ENCODE measurements at regions not wholly inside any gene's neighbourhood (a gene's known extent, or its start where the extent isn't known, plus 50 kb on each side); places are given as distances from the start of the nearest gene placed in this dataset.

- no peaks in the 10 kb centered on the region for H3K27me3 ChIP-seq (ENCODE audit: control insufficient read depth in 4 of 4, insufficient read depth in 4 of 4, low read length in 3 of 4)
- no peaks in the 10 kb centered on the region for H3K4me1 ChIP-seq (ENCODE audit: control insufficient read depth in 4 of 4, insufficient read depth in 4 of 4, low read length in 3 of 4)
- H3K9ac ChIP-seq (ENCODE audit: low read depth in 1 of 2, low read length in 2 of 2), result no peak overlapping the region
- H3K36me3 ChIP-seq (ENCODE audit: control insufficient read depth in 4 of 4, insufficient read depth in 3 of 4, low read depth in 1 of 4, low read length in 3 of 4), result no peaks in the 10 kb centered on the region
- no peak for DNase-seq (ENCODE audit: low spot score)
- no peak overlapping the region for H3K4me3 ChIP-seq (ENCODE audit: low read depth in 1 of 3, low read length in 3 of 3)
- no peak overlapping the region for H3K27ac ChIP-seq (ENCODE audit: low read depth in 1 of 2, low read length in 2 of 2)
- no peaks in the 10 kb centered on the region for H3K9me3 ChIP-seq (ENCODE audit: control insufficient read depth in 4 of 4, low read length in 3 of 4)
- WGBS, result 90% methylated on average over 1 of the region's 1 CpG
- TF ChIP-seq SP1 (IDR thresholded peaks at IDR 0.05), result no peak
Measured at GRCh38 chr5:85357309-85357708, 972.6 kb upstream of the EDIL3 start.

GRCh38 chr5:85375525-85375924, 990.8 kb upstream of the EDIL3 start:
- no peaks in the 10 kb centered on the region for H3K4me1 ChIP-seq (ENCODE audit: control insufficient read depth in 4 of 4, insufficient read depth in 4 of 4, low read length in 3 of 4)
- DNase-seq (ENCODE audit: low spot score), result no peak
- TF ChIP-seq JUND (IDR thresholded peaks at IDR 0.05), result no peak
- TF ChIP-seq FOXA1 (IDR thresholded peaks at IDR 0.05), result no peak
- no peak for TF ChIP-seq HNF4G (IDR thresholded peaks at IDR 0.05)
- TF ChIP-seq RAD21 (IDR thresholded peaks at IDR 0.05), result no peak
- no peak for TF ChIP-seq REST (IDR thresholded peaks at IDR 0.05)
- no peak for TF ChIP-seq EGR1 (IDR thresholded peaks at IDR 0.05; ENCODE audit: low read depth in 2 of 2)
- no peak for TF ChIP-seq MAX (IDR thresholded peaks at IDR 0.05)
- TF ChIP-seq NR2F2 (IDR thresholded peaks at IDR 0.05), result no peak
- TF ChIP-seq SP1 (IDR thresholded peaks at IDR 0.05), result no peak
- TF ChIP-seq GABPA (IDR thresholded peaks at IDR 0.05 in 1 of 2, conservative IDR thresholded peaks at IDR 0.05 in 1 of 2), result no peak
- TF ChIP-seq RXRA (IDR thresholded peaks at IDR 0.05), result no peak
- no peak for TF ChIP-seq ATF3 (IDR thresholded peaks at IDR 0.05)
- no peak for TF ChIP-seq HNF4A (conservative IDR thresholded peaks at IDR 0.05)
- TF ChIP-seq FOXA2 (IDR thresholded peaks at IDR 0.05), result no peak
- WGBS, result 64% methylated on average over 4 of the region's 4 CpGs
- no peak overlapping the region for H3K9ac ChIP-seq (ENCODE audit: low read depth in 1 of 2, low read length in 2 of 2)
- H3K27ac ChIP-seq (ENCODE audit: low read depth in 1 of 2, low read length in 2 of 2), result no peak overlapping the region
- H3K36me3 ChIP-seq (ENCODE audit: control insufficient read depth in 4 of 4, insufficient read depth in 3 of 4, low read depth in 1 of 4, low read length in 3 of 4), result no peaks in the 10 kb centered on the region
- H3K4me3 ChIP-seq (ENCODE audit: low read depth in 1 of 3, low read length in 3 of 3), result no peak overlapping the region
- no peaks in the 10 kb centered on the region for H3K9me3 ChIP-seq (ENCODE audit: control insufficient read depth in 4 of 4, low read length in 3 of 4)
- no peaks in the 10 kb centered on the region for H3K27me3 ChIP-seq (ENCODE audit: control insufficient read depth in 4 of 4, insufficient read depth in 4 of 4, low read length in 3 of 4)

GRCh38 chr5:85388770-85389169, 1004.1 kb upstream of the EDIL3 start:
- DNase-seq (ENCODE audit: low spot score), result no peak
- TF ChIP-seq EGR1 (IDR thresholded peaks at IDR 0.05; ENCODE audit: low read depth in 2 of 2) (no peak), HNF4A (conservative IDR thresholded peaks at IDR 0.05) (peak; percentile 26 to 59), REST (IDR thresholded peaks at IDR 0.05) (no peak), FOXA2 (IDR thresholded peaks at IDR 0.05) (no peak), CTCF (IDR thresholded peaks at IDR 0.05; ENCODE audit: low read depth, low read length, missing input control) (no peak), YY1 (IDR thresholded peaks at IDR 0.05) (no peak), SP1 (IDR thresholded peaks at IDR 0.05) (no peak), ATF3 (IDR thresholded peaks at IDR 0.05) (no peak), MAX (IDR thresholded peaks at IDR 0.05) (no peak), RXRA (IDR thresholded peaks at IDR 0.05) (peak in 1 of 2 donors; percentile 38), HNF4G (IDR thresholded peaks at IDR 0.05) (no peak), NR2F2 (IDR thresholded peaks at IDR 0.05) (no peak), TAF1 (conservative IDR thresholded peaks at IDR 0.05) (no peak), JUND (IDR thresholded peaks at IDR 0.05) (no peak), FOXA1 (IDR thresholded peaks at IDR 0.05) (no peak), GABPA (IDR thresholded peaks at IDR 0.05 in 1 of 2, conservative IDR thresholded peaks at IDR 0.05 in 1 of 2) (no peak)

More at GRCh38 chr5:85388770-85389169, 1004.1 kb upstream of the EDIL3 start:
- Histone ChIP-seq H3K9ac (ENCODE audit: low read depth in 1 of 2, low read length in 2 of 2) (no peak overlapping the region), H3K27me3 (ENCODE audit: control insufficient read depth in 4 of 4, insufficient read depth in 4 of 4, low read length in 3 of 4) (no peaks in the 10 kb centered on the region), H3K4me1 (ENCODE audit: control insufficient read depth in 4 of 4, insufficient read depth in 4 of 4, low read length in 3 of 4) (peaks cover 0 to 14% (median 0%) of the 10 kb centered on the region in 4 donors), H3K27ac (ENCODE audit: low read depth in 1 of 2, low read length in 2 of 2) (no peak overlapping the region), H3K36me3 (ENCODE audit: control insufficient read depth in 4 of 4, insufficient read depth in 3 of 4, low read depth in 1 of 4, low read length in 3 of 4) (no peaks in the 10 kb centered on the region), H3K4me3 (ENCODE audit: low read depth in 1 of 3, low read length in 3 of 3) (no peak overlapping the region), H3K9me3 (ENCODE audit: control insufficient read depth in 4 of 4, low read length in 3 of 4) (peaks cover 0 to 1% (median 0%) of the 10 kb centered on the region in 4 donors)
- 34% methylated on average over 3 of the region's 3 CpGs for WGBS

Data from liver (tissue), 8 donors.